ENCODE measurements at regions not wholly inside any gene's neighbourhood (a gene's known extent, or its start where the extent isn't known, plus 50 kb on each side); places are given as distances from the start of the nearest gene placed in this dataset.

GRCh38 chr12:60271816-60272215 lies 676.0 kb downstream of the SLC16A7 start:
- Histone ChIP-seq H4K20me1 (ENCODE audit: insufficient read depth) (no peaks in the 10 kb centered on the region), H3K9me3 (ENCODE audit: low read depth) (no peaks in the 10 kb centered on the region), H3K27ac (no peak overlapping the region)

GRCh38 chr12:60278209-60278608 lies 682.4 kb downstream of the SLC16A7 start:
- Histone ChIP-seq H3K79me2 (ENCODE audit: insufficient read depth) (no peaks in the 10 kb centered on the region), H3K9me3 (ENCODE audit: low read depth) (no peaks in the 10 kb centered on the region), H3K4me3 (no peak overlapping the region), H3K4me2 (ENCODE audit: unreplicated experiment) (no peak overlapping the region), H3K36me3 (ENCODE audit: low read depth) (no peaks in the 10 kb centered on the region), H3K27me3 (replicated peaks; ENCODE audit: insufficient read depth) (no peaks in the 10 kb centered on the region), H3F3A (ENCODE audit: insufficient read depth) (peaks cover 6% of the 10 kb centered on the region), H3K9ac (no peak overlapping the region), H3K4me1 (ENCODE audit: insufficient read depth) (peaks cover 13% of the 10 kb centered on the region), H2AFZ (no peak overlapping the region), H3K9me2 (ENCODE audit: insufficient read depth) (no peaks in the 10 kb centered on the region), H4K20me1 (ENCODE audit: insufficient read depth) (no peaks in the 10 kb centered on the region), H3K27ac (no peak overlapping the region)
- in situ Hi-C loops (cut with MboI): no loop called here
- DNase-seq: no peak
- no peak for TF ChIP-seq EZH2phosphoT487 (IDR thresholded peaks at IDR 0.05; ENCODE audit: insufficient read depth, low read depth)
- no peak for TF ChIP-seq EZH2 (IDR thresholded peaks at IDR 0.05; ENCODE audit: insufficient read depth, poor library complexity, severe bottlenecking)
- 53 to 54% methylated on average over 2 of the region's 2 CpGs for WGBS, 2 experiments (ENCODE audit: low coverage in 1 of 2, low lambda C conversion rate in 2 of 2, missing lambda C conversion rate in 2 of 2)

More at GRCh38 chr12:60271816-60272215, 676.0 kb downstream of the SLC16A7 start:
- Histone ChIP-seq H3K79me2 (ENCODE audit: insufficient read depth) (no peaks in the 10 kb centered on the region), H2AFZ (no peak overlapping the region), H3K4me1 (ENCODE audit: insufficient read depth) (no peaks in the 10 kb centered on the region), H3K4me2 (ENCODE audit: unreplicated experiment) (no peak overlapping the region), H3K27me3 (replicated peaks; ENCODE audit: insufficient read depth) (no peaks in the 10 kb centered on the region), H3K36me3 (ENCODE audit: low read depth) (no peaks in the 10 kb centered on the region), H3F3A (ENCODE audit: insufficient read depth) (no peaks in the 10 kb centered on the region), H3K9ac (no peak overlapping the region), H3K9me2 (ENCODE audit: insufficient read depth) (no peaks in the 10 kb centered on the region), H3K4me3 (no peak overlapping the region)
- no peak for TF ChIP-seq EZH2phosphoT487 (IDR thresholded peaks at IDR 0.05; ENCODE audit: insufficient read depth, low read depth)
- TF ChIP-seq EZH2 (IDR thresholded peaks at IDR 0.05; ENCODE audit: insufficient read depth, poor library complexity, severe bottlenecking): no peak
- in situ Hi-C loops (cut with MboI): no loop called here
- 66 to 73% methylated on average over 9 of the region's 9 CpGs for WGBS, 2 experiments (ENCODE audit: low coverage in 1 of 2, low lambda C conversion rate in 2 of 2, missing lambda C conversion rate in 2 of 2)
- DNase-seq: no peak

GRCh38 chr12:60279221-60279620 lies 683.4 kb downstream of the SLC16A7 start:
- Histone ChIP-seq H3K27ac (0 out of 2 replicates have a peak overlapping the region, but pooled peaks have one; percentile 10), H3K9me2 (ENCODE audit: insufficient read depth) (no peaks in the 10 kb centered on the region), H3K4me2 (ENCODE audit: unreplicated experiment) (peak overlapping the region; percentile 24), H4K20me1 (ENCODE audit: insufficient read depth) (no peaks in the 10 kb centered on the region), H3K36me3 (ENCODE audit: low read depth) (no peaks in the 10 kb centered on the region), H3K9ac (no peak overlapping the region), H3K4me3 (no peak overlapping the region), H3K79me2 (ENCODE audit: insufficient read depth) (no peaks in the 10 kb centered on the region), H3K9me3 (ENCODE audit: low read depth) (no peaks in the 10 kb centered on the region), H3K4me1 (ENCODE audit: insufficient read depth) (peaks cover 13% of the 10 kb centered on the region), H3F3A (ENCODE audit: insufficient read depth) (peaks cover 6% of the 10 kb centered on the region), H2AFZ (peak overlapping the region; percentile 62), H3K27me3 (replicated peaks; ENCODE audit: insufficient read depth) (no peaks in the 10 kb centered on the region)
- 49 to 55% methylated on average over 1 of the region's 1 CpG for WGBS, 2 experiments (ENCODE audit: low coverage in 1 of 2, low lambda C conversion rate in 2 of 2, missing lambda C conversion rate in 2 of 2)
- DNase-seq: peak; percentile 45
- in situ Hi-C loops (cut with MboI): no loop called here
- TF ChIP-seq EZH2 (IDR thresholded peaks at IDR 0.05; ENCODE audit: insufficient read depth, poor library complexity, severe bottlenecking) (no peak), EZH2phosphoT487 (IDR thresholded peaks at IDR 0.05; ENCODE audit: insufficient read depth, low read depth) (no peak)

GRCh38 chr12:60281522-60281921 lies 685.7 kb downstream of the SLC16A7 start:
- WGBS, 2 experiments (ENCODE audit: low coverage in 1 of 2, low lambda C conversion rate in 2 of 2, missing lambda C conversion rate in 2 of 2): 86 to 91% methylated on average over 8 of the region's 8 CpGs
- Histone ChIP-seq H3K4me2 (ENCODE audit: unreplicated experiment) (no peak overlapping the region), H3K4me3 (no peak overlapping the region), H2AFZ (no peak overlapping the region), H3F3A (ENCODE audit: insufficient read depth) (peaks cover 6% of the 10 kb centered on the region), H3K27me3 (replicated peaks; ENCODE audit: insufficient read depth) (no peaks in the 10 kb centered on the region), H3K9me2 (ENCODE audit: insufficient read depth) (no peaks in the 10 kb centered on the region), H3K4me1 (ENCODE audit: insufficient read depth) (peaks cover 13% of the 10 kb centered on the region), H3K9ac (no peak overlapping the region), H3K27ac (no peak overlapping the region), H4K20me1 (ENCODE audit: insufficient read depth) (no peaks in the 10 kb centered on the region), H3K9me3 (ENCODE audit: low read depth) (no peaks in the 10 kb centered on the region), H3K79me2 (ENCODE audit: insufficient read depth) (no peaks in the 10 kb centered on the region), H3K36me3 (ENCODE audit: low read depth) (no peaks in the 10 kb centered on the region)
- no peak for DNase-seq
- TF ChIP-seq EZH2phosphoT487 (IDR thresholded peaks at IDR 0.05; ENCODE audit: insufficient read depth, low read depth) (no peak), EZH2 (IDR thresholded peaks at IDR 0.05; ENCODE audit: insufficient read depth, poor library complexity, severe bottlenecking) (no peak)
- in situ Hi-C loops (cut with MboI): no loop called here

GRCh38 chr12:60290532-60290931 lies 694.7 kb downstream of the SLC16A7 start:
- H3K36me3 ChIP-seq (ENCODE audit: low read depth): no peaks in the 10 kb centered on the region
- no peak for TF ChIP-seq EZH2phosphoT487 (IDR thresholded peaks at IDR 0.05; ENCODE audit: insufficient read depth, low read depth)
- in situ Hi-C loops (cut with MboI): no loop called here
- no peak overlapping the region for H3K27ac ChIP-seq
- H3K79me2 ChIP-seq (ENCODE audit: insufficient read depth): no peaks in the 10 kb centered on the region
- DNase-seq: no peak
- no peaks in the 10 kb centered on the region for H3K9me3 ChIP-seq (ENCODE audit: low read depth)
- H4K20me1 ChIP-seq (ENCODE audit: insufficient read depth): no peaks in the 10 kb centered on the region
- H2AFZ ChIP-seq: no peak overlapping the region
- no peaks in the 10 kb centered on the region for H3K27me3 ChIP-seq (replicated peaks; ENCODE audit: insufficient read depth)
- H3K4me2 ChIP-seq (ENCODE audit: unreplicated experiment): no peak overlapping the region
- H3F3A ChIP-seq (ENCODE audit: insufficient read depth): no peaks in the 10 kb centered on the region
- WGBS, 2 experiments (ENCODE audit: low coverage in 1 of 2, low lambda C conversion rate in 2 of 2, missing lambda C conversion rate in 2 of 2): 11 to 44% methylated on average over 1 of the region's 1 CpG
- no peak overlapping the region for H3K4me3 ChIP-seq
- no peaks in the 10 kb centered on the region for H3K9me2 ChIP-seq (ENCODE audit: insufficient read depth)
- no peaks in the 10 kb centered on the region for H3K4me1 ChIP-seq (ENCODE audit: insufficient read depth)
- H3K9ac ChIP-seq: no peak overlapping the region
